ENCODE measurements at regions not wholly inside any gene's neighbourhood (a gene's known extent, or its start where the extent isn't known, plus 50 kb on each side); places are given as distances from the start of the nearest gene placed in this dataset. TPM values are rescaled to one million over a fixed set of nuclear protein-coding genes. Genes with fewer than 3 reads are reported as not detected.
"Not testable (repeated sequence)": the region's sequence is repeated elsewhere in the genome, so short reads cannot be mapped to it uniquely, and the experiment has no call there.

- DNase-seq (ENCODE audit: low read depth) = no peak
- H3K4me3 ChIP-seq (ENCODE audit: low read depth, low read length) = no peak overlapping the region
- TF ChIP-seq CTCF (IDR thresholded peaks at IDR 0.05; ENCODE audit: insufficient read depth, low read depth, low read length) = no peak
Observed at GRCh38 chr4:52510939-52511565, 148.0 kb downstream of the USP46 start.

GRCh38 chr4:52511825-52512224 is 147.3 kb downstream of the USP46 start:
- H3K4me3 ChIP-seq (ENCODE audit: low read depth, low read length) = no peak overlapping the region
- DNase-seq (ENCODE audit: low read depth) = no peak
- TF ChIP-seq CTCF (IDR thresholded peaks at IDR 0.05; ENCODE audit: insufficient read depth, low read depth, low read length) = no peak

- H3K4me3 ChIP-seq (ENCODE audit: low read depth, low read length) = no peak overlapping the region
- TF ChIP-seq CTCF (IDR thresholded peaks at IDR 0.05; ENCODE audit: insufficient read depth, low read depth, low read length) = no peak
- DNase-seq (ENCODE audit: low read depth) = no peak
Observed at GRCh38 chr4:52512291-52512690, 146.8 kb downstream of the USP46 start.

- DNase-seq (ENCODE audit: low read depth); H3K4me3 ChIP-seq (ENCODE audit: low read depth, low read length): not testable (repeated sequence)
Observed at GRCh38 chr4:52522093-52522492, 137.0 kb downstream of the USP46 start.

- TF ChIP-seq CTCF (IDR thresholded peaks at IDR 0.05; ENCODE audit: insufficient read depth, low read depth, low read length) = no peak
- DNase-seq (ENCODE audit: low read depth) = no peak
Observed at GRCh38 chr4:52529983-52530382, 129.1 kb downstream of the USP46 start.

GRCh38 chr4:52535793-52536192 is 123.3 kb downstream of the USP46 start:
- TF ChIP-seq CTCF (IDR thresholded peaks at IDR 0.05; ENCODE audit: insufficient read depth, low read depth, low read length) = no peak
- no peak overlapping the region for H3K4me3 ChIP-seq (ENCODE audit: low read depth, low read length)
- no peak for DNase-seq (ENCODE audit: low read depth)

More at GRCh38 chr4:52529983-52530382, 129.1 kb downstream of the USP46 start:
- no peak overlapping the region for H3K4me3 ChIP-seq (ENCODE audit: low read depth, low read length)

Small RNAs in the stretch of these regions (small RNA-seq; reads per million reads assigned to genes)
- gene RNU6-1252P = not detected

Data from fibroblast of villous mesenchyme (primary cell).